Psoas muscle (tissue), 7 donors: ENCODE measurements at regions not wholly inside any gene's neighbourhood (a gene's known extent, or its start where the extent isn't known, plus 50 kb on each side); places are given as distances from the start of the nearest gene placed in this dataset.

Experiments used
- ATAC-seq, 4 donors: fragments of 200-7000 bp; cut with Tn5 transposase; one replicate each; pipeline ENCODE4 v1.9.1; 2020; ENCODE audit warnings: moderate library complexity in 3 of 4, mild to moderate bottlenecking in 2 of 4
- DNase-seq, 2 donors: peaks; one replicate each; pipeline ENCODE4 v3.0.0-alpha.2; 2020
- H3K27ac ChIP-seq: fragments of 200-600 bp; one replicate; pipeline ENCODE4 v1.8.0; 2022
- H3K27me3 ChIP-seq, 3 donors: fragments of 200-600 bp in 1 of 3; one replicate each; pipeline versions ENCODE4 v1.6.1 to v1.8.0; 2013 to 2022; ENCODE audit warnings: low read length in 2 of 3, mild to moderate bottlenecking in 2 of 3, moderate library complexity in 1 of 3; ENCODE audit not compliant: insufficient read depth in 3 of 3
- H3K36me3 ChIP-seq, 2 donors: fragments of 200-600 bp in 1 of 2; one replicate each; pipeline versions ENCODE4 v1.6.1 to v1.8.0; 2013 to 2022; ENCODE audit warnings: low read depth in 1 of 2, mild to moderate bottlenecking in 1 of 2, moderate library complexity in 1 of 2; ENCODE audit not compliant: insufficient read depth in 1 of 2
- H3K4me1 ChIP-seq: fragments of 200-600 bp; one replicate; pipeline ENCODE4 v1.8.0; 2022
- H3K4me3 ChIP-seq: fragments of 200-600 bp; one replicate; pipeline ENCODE4 v1.8.0; 2022; ENCODE audit warnings: mild to moderate bottlenecking
- H3K9me3 ChIP-seq: fragments of 200-600 bp; one replicate; pipeline ENCODE4 v1.8.0; 2022
- WGBS, 3 donors: extraction: QIAGEN DNeasy Blood & Tissue Kit; methylation state at CpG; one replicate each; pipeline versions ENCODE4 v1.1.6 to v1.1.7; 2013; 5-methylcytosine and 5-hydroxymethylcytosine counted together
- intact Hi-C, 2 donors: fragments of 100-400 bp; cut with DNase I; formaldehyde crosslinking; loops; one replicate each; pipeline versions ENCODE4 v1.11.0 to v1.14.2; 2022
- TF ChIP-seq, protein P1 (sequence below): fragments of 200-600 bp; IDR thresholded peaks from one replicate; pipeline ENCODE4 v1.8.0; 2022; ENCODE audit warnings: antibody characterized with exemption
- donor health status: healthy with polysubstance abuse.
- donor health status: DM: no; HTN: no; CAD: no; lungs with moderate emphysema.
- donor health status: Bipolar disorder and iron deficiency.
- donor health status: healthy.
- donor health status: DM: yes; HTN: yes; CAD: no.
- donor health status: DM: no; HTN: no; CAD: no.
- donor health status: DM: yes; HTN: yes; CAD: no.

DNA sequence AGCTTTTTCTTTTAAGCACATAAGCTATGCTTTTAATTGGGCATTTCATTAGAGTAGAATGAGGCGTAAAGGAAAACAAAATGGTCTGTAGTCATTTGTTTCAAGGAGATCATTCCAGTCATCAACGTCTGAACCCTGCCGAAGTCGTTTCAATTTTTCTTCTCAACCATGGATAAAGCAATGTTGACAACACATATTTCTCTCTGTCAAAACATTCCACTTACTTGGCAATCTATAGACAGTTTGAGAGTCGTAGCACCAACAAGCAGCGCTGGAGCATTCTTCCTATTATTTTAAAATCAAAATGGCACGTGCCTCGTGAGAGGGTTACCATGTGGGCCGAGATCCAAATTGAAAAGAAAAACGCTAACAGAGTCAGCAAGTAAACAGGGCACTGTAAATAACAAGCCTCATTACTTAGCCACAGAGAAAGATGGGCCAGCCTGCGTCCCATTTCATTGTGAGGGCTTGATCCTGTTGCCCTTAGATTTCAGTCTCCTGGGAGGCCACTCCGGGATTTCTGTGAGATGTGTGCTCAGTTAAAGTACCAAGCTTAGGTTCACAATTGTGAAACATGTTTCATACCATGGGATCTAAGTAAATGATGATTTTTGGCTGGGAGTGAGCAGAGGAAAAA is 422.9 kb downstream of the DTWD2 start:
- Histone ChIP-seq H3K4me1 (no peaks in the 10 kb centered on the region), H3K4me3 (no peak overlapping the region), H3K27ac (no peak overlapping the region), H3K9me3 (no peaks in the 10 kb centered on the region), H3K27me3 (no peaks in the 10 kb centered on the region), H3K36me3 (no peaks in the 10 kb centered on the region)
- 62 to 74% (median 64%) methylated on average over 12 of the region's 12 CpGs for WGBS, 3 donors
- no peak for ATAC-seq
- TF ChIP-seq, protein P1, sequence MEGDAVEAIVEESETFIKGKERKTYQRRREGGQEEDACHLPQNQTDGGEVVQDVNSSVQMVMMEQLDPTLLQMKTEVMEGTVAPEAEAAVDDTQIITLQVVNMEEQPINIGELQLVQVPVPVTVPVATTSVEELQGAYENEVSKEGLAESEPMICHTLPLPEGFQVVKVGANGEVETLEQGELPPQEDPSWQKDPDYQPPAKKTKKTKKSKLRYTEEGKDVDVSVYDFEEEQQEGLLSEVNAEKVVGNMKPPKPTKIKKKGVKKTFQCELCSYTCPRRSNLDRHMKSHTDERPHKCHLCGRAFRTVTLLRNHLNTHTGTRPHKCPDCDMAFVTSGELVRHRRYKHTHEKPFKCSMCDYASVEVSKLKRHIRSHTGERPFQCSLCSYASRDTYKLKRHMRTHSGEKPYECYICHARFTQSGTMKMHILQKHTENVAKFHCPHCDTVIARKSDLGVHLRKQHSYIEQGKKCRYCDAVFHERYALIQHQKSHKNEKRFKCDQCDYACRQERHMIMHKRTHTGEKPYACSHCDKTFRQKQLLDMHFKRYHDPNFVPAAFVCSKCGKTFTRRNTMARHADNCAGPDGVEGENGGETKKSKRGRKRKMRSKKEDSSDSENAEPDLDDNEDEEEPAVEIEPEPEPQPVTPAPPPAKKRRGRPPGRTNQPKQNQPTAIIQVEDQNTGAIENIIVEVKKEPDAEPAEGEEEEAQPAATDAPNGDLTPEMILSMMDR: no peak
- no peak for DNase-seq
- intact Hi-C loops: no loop called here

DNA sequence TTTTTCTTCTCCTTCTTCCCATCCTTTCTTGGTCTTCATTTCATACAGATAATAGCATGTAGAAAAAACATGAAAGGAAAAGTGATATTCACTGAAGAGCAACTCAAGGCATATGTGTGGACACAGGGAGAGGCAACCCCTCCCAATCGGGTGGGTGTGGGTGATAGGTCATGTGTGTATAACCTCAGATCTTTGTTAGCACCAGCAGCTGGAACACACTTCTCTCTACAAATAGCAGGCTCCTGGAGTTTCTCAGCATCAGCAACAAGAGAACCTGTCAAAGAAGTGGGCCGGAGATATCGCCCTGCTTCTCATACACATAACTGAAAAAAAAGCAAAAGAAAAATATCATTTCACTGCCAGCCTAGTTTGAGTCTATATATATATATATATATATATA is 426.4 kb downstream of the DTWD2 start:
- TF ChIP-seq, protein P1: no peak
- no peaks in the 10 kb centered on the region for H3K4me1 ChIP-seq
- intact Hi-C loops: no loop called here
- no peaks in the 10 kb centered on the region for H3K27me3 ChIP-seq
- no peaks in the 10 kb centered on the region for H3K36me3 ChIP-seq
- H3K9me3 ChIP-seq: no peaks in the 10 kb centered on the region
- H3K4me3 ChIP-seq: no peak overlapping the region
- DNase-seq: no peak
- H3K27ac ChIP-seq: no peak overlapping the region
- no peak for ATAC-seq
- WGBS, 3 donors: 83 to 98% (median 87%) methylated on average over 3 of the region's 3 CpGs

DNA sequence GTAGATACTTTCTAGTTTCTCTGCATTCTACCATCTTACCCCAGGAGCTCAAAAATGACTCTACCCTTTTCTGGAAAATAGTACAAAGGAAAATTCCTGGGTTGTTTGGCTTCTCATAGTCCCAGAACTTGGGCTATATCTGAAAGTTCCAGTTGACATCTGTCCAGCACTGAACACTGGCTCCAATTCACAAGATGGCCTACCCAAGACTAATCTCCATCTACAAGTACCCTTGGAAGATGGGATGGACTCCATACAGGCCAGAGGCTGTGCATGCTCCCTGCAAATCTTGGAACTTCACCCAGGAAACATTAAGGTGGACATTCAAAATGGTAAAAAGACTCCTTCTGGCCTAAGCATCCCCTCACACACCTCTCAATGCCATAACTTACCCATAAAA is 427.1 kb downstream of the DTWD2 start:
- Histone ChIP-seq H3K27me3 (no peaks in the 10 kb centered on the region), H3K9me3 (no peaks in the 10 kb centered on the region), H3K36me3 (no peaks in the 10 kb centered on the region), H3K4me3 (no peak overlapping the region), H3K4me1 (no peaks in the 10 kb centered on the region), H3K27ac (no peak overlapping the region)
- TF ChIP-seq, protein P1: no peak
- DNase-seq (no peak), ATAC-seq (no peak)
- intact Hi-C loops: no loop called here

DNA sequence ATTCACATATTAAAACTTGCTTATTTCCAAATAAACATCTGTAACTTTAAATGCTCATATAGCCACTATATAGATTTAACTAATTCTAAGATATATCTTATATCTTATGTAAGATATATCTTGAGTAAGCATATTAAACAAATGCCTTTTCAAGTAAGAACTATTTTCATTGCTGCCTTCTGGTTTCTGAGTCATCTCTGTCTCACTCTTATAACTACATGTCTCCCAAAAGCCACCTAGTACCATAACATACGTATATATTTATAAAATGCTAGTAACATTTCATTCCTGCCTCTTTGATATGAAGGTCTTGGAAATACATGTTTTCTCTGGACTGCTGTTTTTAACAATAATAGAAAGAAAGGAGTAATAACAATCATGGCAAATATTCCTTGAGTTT is 429.5 kb downstream of the DTWD2 start:
- H3K27ac ChIP-seq: no peak overlapping the region
- no peak overlapping the region for H3K4me3 ChIP-seq
- DNase-seq: no peak
- H3K4me1 ChIP-seq: no peaks in the 10 kb centered on the region
- no peaks in the 10 kb centered on the region for H3K36me3 ChIP-seq
- H3K9me3 ChIP-seq: no peaks in the 10 kb centered on the region
- TF ChIP-seq, protein P1: no peak
- H3K27me3 ChIP-seq: no peaks in the 10 kb centered on the region
- WGBS, 3 donors: 90 to 97% (median 95%) methylated on average over 1 of the region's 1 CpG
- intact Hi-C loops: no loop called here
- ATAC-seq: no peak

DNA sequence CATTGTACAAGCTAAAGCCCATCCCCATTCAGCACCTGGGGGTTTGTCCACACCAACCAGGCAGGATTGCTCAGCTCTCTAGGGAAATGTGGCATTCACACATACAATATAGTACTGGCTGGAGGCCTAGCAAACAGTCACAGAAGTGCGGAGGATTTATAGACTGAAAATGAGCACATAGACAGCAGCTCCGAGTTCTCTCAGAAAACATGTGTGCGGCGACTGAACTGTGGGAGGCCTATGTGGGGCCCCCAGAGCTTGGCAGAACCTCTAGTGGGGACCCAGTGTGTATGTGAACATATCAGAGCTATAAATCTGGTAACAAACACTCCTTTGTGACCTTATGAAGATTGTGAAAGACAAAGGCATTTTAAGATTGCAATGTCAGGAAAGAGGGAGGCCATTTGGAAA is 431.1 kb downstream of the DTWD2 start:
- no peaks in the 10 kb centered on the region for H3K36me3 ChIP-seq
- H3K27me3 ChIP-seq: no peaks in the 10 kb centered on the region
- no peak for DNase-seq
- intact Hi-C loops: no loop called here
- WGBS, 3 donors: 73 to 79% (median 73%) methylated on average over 4 of the region's 4 CpGs
- H3K27ac ChIP-seq: no peak overlapping the region
- no peak for ATAC-seq
- TF ChIP-seq, protein P1: no peak
- H3K4me3 ChIP-seq: no peak overlapping the region
- no peaks in the 10 kb centered on the region for H3K9me3 ChIP-seq
- no peaks in the 10 kb centered on the region for H3K4me1 ChIP-seq
